ENCODE measurements at regions not wholly inside any gene's neighbourhood (a gene's known extent, or its start where the extent isn't known, plus 50 kb on each side); places are given as distances from the start of the nearest gene placed in this dataset.

- Histone ChIP-seq H3K4me3 (replicated peaks; ENCODE audit: insufficient read depth, low read length) (no peak overlapping the region), H3K27me3 (ENCODE audit: insufficient read depth, poor library complexity, severe bottlenecking) (no peaks in the 10 kb centered on the region), H3K27ac (replicated peaks) (no peak overlapping the region)
- TF ChIP-seq GABPA (IDR thresholded peaks at IDR 0.05; ENCODE audit: low read depth) (no peak), SPI1 (IDR thresholded peaks at IDR 0.05; ENCODE audit: borderline replicate concordance, low read depth) (no peak), CTCF (IDR thresholded peaks at IDR 0.05; ENCODE audit: insufficient read depth, low read length) (no peak), REST (IDR thresholded peaks at IDR 0.05; ENCODE audit: insufficient replicate concordance, low read depth) (no peak), POLR2AphosphoS5 (IDR thresholded peaks at IDR 0.05; ENCODE audit: low read depth) (no peak)
- DNase-seq (ENCODE audit: low read depth in 1 of 2, low spot score in 1 of 2) = no peak
Observed at GRCh38 chr7:116392806-116393205, 106.7 kb upstream of the CAV2 start.

GRCh38 chr7:116393654-116394053 lies 105.9 kb upstream of the CAV2 start:
- no peak for DNase-seq (ENCODE audit: low read depth in 1 of 2, low spot score in 1 of 2)
- H3K27me3 ChIP-seq (ENCODE audit: insufficient read depth, poor library complexity, severe bottlenecking) = no peaks in the 10 kb centered on the region
- TF ChIP-seq CTCF (IDR thresholded peaks at IDR 0.05; ENCODE audit: insufficient read depth, low read length) (no peak), REST (IDR thresholded peaks at IDR 0.05; ENCODE audit: insufficient replicate concordance, low read depth) (no peak), SPI1 (IDR thresholded peaks at IDR 0.05; ENCODE audit: borderline replicate concordance, low read depth) (no peak), GABPA (IDR thresholded peaks at IDR 0.05; ENCODE audit: low read depth) (no peak), POLR2AphosphoS5 (IDR thresholded peaks at IDR 0.05; ENCODE audit: low read depth) (no peak)
- no peak overlapping the region for H3K27ac ChIP-seq (replicated peaks)
- no peak overlapping the region for H3K4me3 ChIP-seq (replicated peaks; ENCODE audit: insufficient read depth, low read length)

- Histone ChIP-seq H3K27ac (replicated peaks) (no peak overlapping the region), H3K27me3 (ENCODE audit: insufficient read depth, poor library complexity, severe bottlenecking) (no peaks in the 10 kb centered on the region), H3K4me3 (replicated peaks; ENCODE audit: insufficient read depth, low read length) (no peak overlapping the region)
- no peak for DNase-seq (ENCODE audit: low read depth in 1 of 2, low spot score in 1 of 2)
- TF ChIP-seq POLR2AphosphoS5 (IDR thresholded peaks at IDR 0.05; ENCODE audit: low read depth) (no peak), GABPA (IDR thresholded peaks at IDR 0.05; ENCODE audit: low read depth) (no peak), REST (IDR thresholded peaks at IDR 0.05; ENCODE audit: insufficient replicate concordance, low read depth) (no peak), CTCF (IDR thresholded peaks at IDR 0.05; ENCODE audit: insufficient read depth, low read length) (no peak), SPI1 (IDR thresholded peaks at IDR 0.05; ENCODE audit: borderline replicate concordance, low read depth) (no peak)
Observed at GRCh38 chr7:116394106-116394505, 105.4 kb upstream of the CAV2 start.

All from HL-60 (cell line).